ENCODE measurements at regions not wholly inside any gene's neighbourhood (a gene's known extent, or its start where the extent isn't known, plus 50 kb on each side); places are given as distances from the start of the nearest gene placed in this dataset.

- H3K9me3 ChIP-seq (replicated peaks), result peaks cover 8% of the 10 kb centered on the region
- no peak for TF ChIP-seq CTCF (IDR thresholded peaks at IDR 0.05; ENCODE audit: borderline replicate concordance)
- no peaks in the 10 kb centered on the region for H3K36me3 ChIP-seq
- no peaks in the 10 kb centered on the region for H3K27me3 ChIP-seq (ENCODE audit: low read depth)
- no peak overlapping the region for H3K27ac ChIP-seq (replicated peaks)
- intact Hi-C loops (cut with micrococcal nuclease), result no loop called here
- no peak overlapping the region for H3K4me3 ChIP-seq
- peaks cover 7% of the 10 kb centered on the region for H3K4me1 ChIP-seq
- no peak for DNase-seq
Measured at GRCh38 chr2:105587637-105588036, 157.1 kb upstream of the NCK2 start.

- H3K9me3 ChIP-seq (replicated peaks), result peaks cover 7% of the 10 kb centered on the region
- no peaks in the 10 kb centered on the region for H3K4me1 ChIP-seq
- no peak overlapping the region for H3K4me3 ChIP-seq
- no peaks in the 10 kb centered on the region for H3K36me3 ChIP-seq
- intact Hi-C loops (cut with micrococcal nuclease), result no loop called here
- TF ChIP-seq CTCF (IDR thresholded peaks at IDR 0.05; ENCODE audit: borderline replicate concordance), result no peak
- DNase-seq, result no peak
- H3K27ac ChIP-seq (replicated peaks), result no peak overlapping the region
- no peaks in the 10 kb centered on the region for H3K27me3 ChIP-seq (ENCODE audit: low read depth)
Measured at GRCh38 chr2:105584435-105585010, 160.2 kb upstream of the NCK2 start.

- H3K27me3 ChIP-seq (ENCODE audit: low read depth), result no peaks in the 10 kb centered on the region
- DNase-seq, result no peak
- no peaks in the 10 kb centered on the region for H3K9me3 ChIP-seq (replicated peaks)
- no peaks in the 10 kb centered on the region for H3K36me3 ChIP-seq
- intact Hi-C loops (cut with micrococcal nuclease), result no loop called here
- H3K27ac ChIP-seq (replicated peaks), result no peak overlapping the region
- H3K4me1 ChIP-seq, result no peaks in the 10 kb centered on the region
- no peak for TF ChIP-seq CTCF (IDR thresholded peaks at IDR 0.05; ENCODE audit: borderline replicate concordance)
- H3K4me3 ChIP-seq, result no peak overlapping the region
Measured at GRCh38 chr2:105582952-105583660, 161.6 kb upstream of the NCK2 start.

- intact Hi-C loops (cut with micrococcal nuclease), result no loop called here
- no peaks in the 10 kb centered on the region for H3K36me3 ChIP-seq
Measured at GRCh38 chr2:105581555-105581944, 163.2 kb upstream of the NCK2 start.

GRCh38 chr2:105580870-105581554, 163.7 kb upstream of the NCK2 start:
- Histone ChIP-seq H3K4me3 (no peak overlapping the region), H3K36me3 (no peaks in the 10 kb centered on the region), H3K27me3 (ENCODE audit: low read depth) (no peaks in the 10 kb centered on the region), H3K4me1 (peaks cover 10% of the 10 kb centered on the region), H3K27ac (replicated peaks) (no peak overlapping the region), H3K9me3 (replicated peaks) (no peaks in the 10 kb centered on the region)
- no peak for TF ChIP-seq CTCF (IDR thresholded peaks at IDR 0.05; ENCODE audit: borderline replicate concordance)
- DNase-seq, result no peak
- intact Hi-C loops (cut with micrococcal nuclease), result no loop called here

More at GRCh38 chr2:105581555-105581944, 163.2 kb upstream of the NCK2 start:
- H3K9me3 ChIP-seq (replicated peaks), result no peaks in the 10 kb centered on the region
- peaks cover 4% of the 10 kb centered on the region for H3K4me1 ChIP-seq
- no peak for DNase-seq
- H3K27me3 ChIP-seq (ENCODE audit: low read depth), result no peaks in the 10 kb centered on the region
- no peak overlapping the region for H3K27ac ChIP-seq (replicated peaks)
- no peak for TF ChIP-seq CTCF (IDR thresholded peaks at IDR 0.05; ENCODE audit: borderline replicate concordance)
- no peak overlapping the region for H3K4me3 ChIP-seq
